ENCODE measurements at regions not wholly inside any gene's neighbourhood (a gene's known extent, or its start where the extent isn't known, plus 50 kb on each side); places are given as distances from the start of the nearest gene placed in this dataset.

GRCh38 chr9:118809160-118809625 is 560.0 kb downstream of the BRINP1 start:
- Histone ChIP-seq H3K27ac (no peak overlapping the region), H3K4me1 (replicated peaks in 1 of 2) (no peaks in the 10 kb centered on the region), H3K4me3 (no peak overlapping the region)
- in situ Hi-C loops (cut with MboI; ENCODE audit: low pct_unique_long_range_greater_than_20kb in 2 of 9, low sequenced_read_pairs in 9 of 9, unreplicated experiment in 9 of 9), result no loop called here
- no peak for ATAC-seq (replicated peaks in 6 of 8)
- 42 to 98% methylated on average over 3 to 10 of the region's 47 CpGs; no CpG with 5 or more reads in 8 of the 10 experiments for WGBS, 10 experiments

DNA sequence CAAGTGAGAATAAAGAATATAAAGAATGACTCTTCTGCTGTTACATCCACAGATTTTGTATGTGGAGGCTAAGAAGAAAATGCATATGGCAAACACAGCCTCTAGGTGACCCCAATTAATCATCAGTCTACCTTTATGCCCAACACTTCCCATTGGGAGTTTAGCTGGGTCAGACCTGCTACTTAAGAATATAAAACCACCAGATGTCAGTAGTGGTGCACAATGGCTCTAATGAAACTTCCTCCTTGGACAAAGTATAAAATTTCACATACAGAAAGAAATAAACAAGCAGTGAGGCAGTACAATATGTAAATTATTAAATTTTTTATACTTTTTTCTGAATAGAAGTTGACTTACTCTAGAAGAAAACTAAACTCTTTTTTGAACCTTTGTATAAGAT is 539.9 kb downstream of the BRINP1 start:
- ATAC-seq (replicated peaks in 6 of 8), result peak in 2 of 8 experiments; percentile 42 to 59

GRCh38 chr9:118832371-118832770 is 536.9 kb downstream of the BRINP1 start:
- Histone ChIP-seq H3K4me3 (no peak overlapping the region), H3K4me1 (replicated peaks in 1 of 2) (no peaks in the 10 kb centered on the region), H3K27ac (no peak overlapping the region)
- 0 to 100% (median 74%) methylated on average over 1 to 5 of the region's 5 CpGs; no CpG with 5 or more reads in 3 of the 10 experiments for WGBS, 10 experiments
- in situ Hi-C loops (cut with MboI; ENCODE audit: low pct_unique_long_range_greater_than_20kb in 2 of 9, low sequenced_read_pairs in 9 of 9, unreplicated experiment in 9 of 9), result loop anchor here in 2 of 9 experiments (10.0 to 25.0 kb wide), 3 partner anchors 455 to 532 kb away; partner anchors contain the start of gene BRINP1 (in 2 of the 2)
- ATAC-seq (replicated peaks in 6 of 8), result no peak

More for the DNA sequence above, 539.9 kb downstream of the BRINP1 start:
- H3K4me1 ChIP-seq (replicated peaks in 1 of 2), result no peaks in the 10 kb centered on the region
- in situ Hi-C loops (cut with MboI; ENCODE audit: low pct_unique_long_range_greater_than_20kb in 2 of 9, low sequenced_read_pairs in 9 of 9, unreplicated experiment in 9 of 9), result loop anchor here in 2 of 9 experiments (25.0 kb wide), 2 partner anchors 458 to 533 kb away; partner anchors contain the start of gene BRINP1 (in 1 of the 2)
- H3K27ac ChIP-seq, result no peak overlapping the region
- no peak overlapping the region for H3K4me3 ChIP-seq

DNA sequence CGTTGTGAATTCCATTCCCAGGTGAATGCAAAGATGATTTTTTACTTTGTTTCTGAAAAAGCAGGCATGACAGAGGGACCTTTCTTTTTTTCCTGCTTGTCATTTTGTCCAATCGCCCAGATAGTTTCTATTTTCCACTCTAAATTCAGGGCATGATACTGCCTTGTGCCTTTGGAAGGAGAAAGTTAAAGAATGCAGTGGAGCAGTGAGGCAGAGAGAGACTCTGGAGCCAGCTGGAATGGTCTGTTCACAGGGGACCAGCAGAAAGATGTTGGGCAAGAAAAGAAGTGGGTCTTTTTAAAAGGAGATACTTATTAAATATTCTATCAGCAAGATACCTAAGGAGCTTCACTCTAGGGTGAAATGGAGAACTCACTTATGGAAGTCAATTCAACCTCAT is 532.3 kb downstream of the BRINP1 start:
- no peak for ATAC-seq (replicated peaks in 6 of 8)
- Histone ChIP-seq H3K4me1 (replicated peaks in 1 of 2) (peaks cover 0 to 3% of the 10 kb centered on the region in 2 donors), H3K27ac (no peak overlapping the region), H3K4me3 (no peak overlapping the region)
- in situ Hi-C loops (cut with MboI; ENCODE audit: low pct_unique_long_range_greater_than_20kb in 2 of 9, low sequenced_read_pairs in 9 of 9, unreplicated experiment in 9 of 9), result loop anchor here in 2 of 9 experiments (10.0 to 25.0 kb wide), 3 partner anchors 450 to 528 kb away; partner anchors contain the start of gene BRINP1 (in 2 of the 2)
- WGBS, 10 experiments, result 0 to 85% (median 56%) methylated on average over 1 to 2 of the region's 2 CpGs; no CpG with 5 or more reads in 1 of the 10 experiments

- in situ Hi-C loops (cut with MboI; ENCODE audit: low pct_unique_long_range_greater_than_20kb in 2 of 9, low sequenced_read_pairs in 9 of 9, unreplicated experiment in 9 of 9), result no loop called here
- no peak overlapping the region for H3K27ac ChIP-seq
- 14 to 100% (median 83%) methylated on average over 1 to 6 of the region's 6 CpGs; no CpG with 5 or more reads in 1 of the 10 experiments for WGBS, 10 experiments
- no peaks in the 10 kb centered on the region for H3K4me1 ChIP-seq (replicated peaks in 1 of 2)
- ATAC-seq (replicated peaks in 6 of 8), result no peak
- no peak overlapping the region for H3K4me3 ChIP-seq
Measured at GRCh38 chr9:118871531-118871930, 497.7 kb downstream of the BRINP1 start.

DNA sequence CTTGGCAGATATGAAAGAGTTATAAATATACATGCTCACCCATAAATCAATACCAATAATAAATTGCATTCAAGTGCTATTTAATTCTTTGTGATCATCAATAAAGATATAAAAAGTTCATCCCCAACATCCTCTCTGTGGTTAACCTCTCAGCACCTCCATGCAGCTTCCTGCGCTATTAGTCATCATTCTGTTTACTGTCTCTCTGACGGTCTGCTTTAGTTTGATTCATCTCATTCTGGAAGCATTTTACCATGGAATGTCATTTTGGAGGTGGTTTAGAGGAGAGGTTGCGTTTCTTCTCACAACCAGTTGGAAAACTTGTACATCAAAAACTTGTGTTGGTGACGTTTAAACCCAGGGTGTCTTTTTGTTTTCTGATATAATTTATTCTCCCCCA is 486.6 kb downstream of the BRINP1 start:
- Histone ChIP-seq H3K4me3 (no peak overlapping the region), H3K4me1 (replicated peaks in 1 of 2) (no peaks in the 10 kb centered on the region), H3K27ac (no peak overlapping the region)
- no peak for ATAC-seq (replicated peaks in 6 of 8)
- 24 to 90% (median 64%) methylated on average over 2 to 4 of the region's 4 CpGs; no CpG with 5 or more reads in 2 of the 10 experiments for WGBS, 10 experiments
- in situ Hi-C loops (cut with MboI; ENCODE audit: low pct_unique_long_range_greater_than_20kb in 2 of 9, low sequenced_read_pairs in 9 of 9, unreplicated experiment in 9 of 9), result no loop called here

GRCh38 chr9:118883411-118883810 is 485.8 kb downstream of the BRINP1 start:
- H3K4me1 ChIP-seq (replicated peaks in 1 of 2), result no peaks in the 10 kb centered on the region
- no peak for ATAC-seq (replicated peaks in 6 of 8)
- H3K4me3 ChIP-seq, result no peak overlapping the region
- in situ Hi-C loops (cut with MboI; ENCODE audit: low pct_unique_long_range_greater_than_20kb in 2 of 9, low sequenced_read_pairs in 9 of 9, unreplicated experiment in 9 of 9), result no loop called here
- H3K27ac ChIP-seq, result no peak overlapping the region
- 60 to 100% (median 100%) methylated on average over 1 to 2 of the region's 2 CpGs; no CpG with 5 or more reads in 3 of the 10 experiments for WGBS, 10 experiments

GRCh38 chr9:118891213-118891612 is 478.0 kb downstream of the BRINP1 start:
- WGBS, 10 experiments, result 0 to 100% (median 81%) methylated on average over 1 to 5 of the region's 6 CpGs; no CpG with 5 or more reads in 2 of the 10 experiments
- in situ Hi-C loops (cut with MboI; ENCODE audit: low pct_unique_long_range_greater_than_20kb in 2 of 9, low sequenced_read_pairs in 9 of 9, unreplicated experiment in 9 of 9), result no loop called here
- ATAC-seq (replicated peaks in 6 of 8), result no peak
- Histone ChIP-seq H3K4me3 (no peak overlapping the region), H3K27ac (no peak overlapping the region), H3K4me1 (replicated peaks in 1 of 2) (no peaks in the 10 kb centered on the region)

DNA sequence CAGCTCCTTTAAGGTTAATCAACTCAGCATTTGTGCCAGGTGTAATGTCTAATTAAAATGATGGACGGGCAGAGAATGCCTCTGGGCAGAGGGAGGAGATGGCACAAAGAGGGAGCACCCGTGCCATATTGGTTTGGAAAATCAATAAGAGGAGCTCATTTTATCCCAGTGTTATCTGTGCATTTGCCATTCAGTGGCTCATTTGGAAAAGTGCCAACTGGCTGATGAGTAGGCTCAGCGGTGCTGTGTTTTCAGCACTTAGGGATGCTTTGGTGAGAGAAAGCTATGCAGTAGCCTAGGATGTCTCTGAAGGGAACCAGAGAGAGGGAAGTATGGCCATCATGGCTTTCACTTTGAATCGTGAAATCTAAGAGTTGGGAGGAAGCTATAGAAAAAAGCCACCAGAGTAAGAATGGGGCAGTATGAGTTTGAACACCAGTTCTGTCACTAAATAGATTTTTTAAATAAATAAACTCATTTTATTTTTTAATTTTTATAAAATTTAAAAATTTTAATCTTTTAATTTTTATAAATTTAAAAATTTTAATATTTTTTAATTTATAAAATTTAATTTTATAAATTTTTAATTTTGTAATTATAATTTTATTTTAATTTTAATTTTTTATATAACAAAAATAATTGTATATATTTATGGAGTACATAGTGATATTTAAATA is 472.8 kb downstream of the BRINP1 start:
- in situ Hi-C loops (cut with MboI; ENCODE audit: low pct_unique_long_range_greater_than_20kb in 2 of 9, low sequenced_read_pairs in 9 of 9, unreplicated experiment in 9 of 9), result no loop called here
- H3K4me3 ChIP-seq, result no peak overlapping the region
- WGBS, 10 experiments, result 49 to 100% (median 79%) methylated on average over 2 to 4 of the region's 4 CpGs; no CpG with 5 or more reads in 1 of the 10 experiments
- peak in 2 of 8 experiments; percentile 52 to 61 for ATAC-seq (replicated peaks in 6 of 8)
- H3K4me1 ChIP-seq (replicated peaks in 1 of 2), result no peaks in the 10 kb centered on the region
- H3K27ac ChIP-seq, result no peak overlapping the region

DNA sequence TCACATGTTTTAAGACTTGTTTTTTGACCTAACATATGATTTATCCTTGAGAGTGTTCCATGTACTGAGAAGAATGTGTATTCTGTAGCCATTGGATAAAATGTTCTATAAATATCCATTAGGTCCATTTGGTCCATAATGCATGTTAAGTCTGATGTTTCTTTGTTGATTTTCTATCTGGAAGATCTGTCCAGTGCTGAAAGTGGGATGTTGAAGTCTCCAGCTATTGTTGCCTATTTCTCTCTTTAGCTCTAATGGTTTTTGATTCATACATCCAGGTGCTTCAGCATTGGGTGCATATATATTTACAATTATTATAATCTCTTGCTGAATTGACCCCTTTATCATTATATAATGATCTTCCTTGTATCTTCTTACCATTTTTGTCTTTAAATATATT is 451.1 kb downstream of the BRINP1 start:
- Histone ChIP-seq H3K4me3 (no peak overlapping the region), H3K4me1 (replicated peaks in 1 of 2) (no peaks in the 10 kb centered on the region), H3K27ac (no peak overlapping the region)
- ATAC-seq (replicated peaks in 6 of 8), result no peak
- in situ Hi-C loops (cut with MboI; ENCODE audit: low pct_unique_long_range_greater_than_20kb in 2 of 9, low sequenced_read_pairs in 9 of 9, unreplicated experiment in 9 of 9), result no loop called here

DNA sequence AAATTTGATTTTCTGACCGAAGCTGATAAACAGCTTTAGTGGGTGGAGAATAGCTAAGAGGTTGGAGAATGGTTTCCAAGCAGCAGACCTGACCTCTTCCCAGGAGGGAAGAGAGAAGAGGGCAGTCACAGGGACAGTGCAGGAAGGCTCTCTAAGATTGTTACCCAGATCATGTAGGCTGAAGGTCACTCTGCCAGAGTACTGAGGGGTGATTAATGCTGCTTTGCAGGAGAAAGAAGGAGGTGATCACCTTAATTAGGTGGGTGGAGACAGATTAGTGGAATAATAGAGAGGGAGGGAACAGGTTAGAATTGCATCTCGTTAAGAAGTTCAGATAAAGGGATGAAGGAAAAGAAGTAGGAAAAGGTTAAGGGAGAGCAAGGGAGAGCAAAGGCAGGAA is 440.5 kb downstream of the BRINP1 start:
- no peak overlapping the region for H3K4me3 ChIP-seq
- in situ Hi-C loops (cut with MboI; ENCODE audit: low pct_unique_long_range_greater_than_20kb in 2 of 9, low sequenced_read_pairs in 9 of 9, unreplicated experiment in 9 of 9), result no loop called here
- peak in 5 of 8 experiments; percentile 62 to 80 (median 74) for ATAC-seq (replicated peaks in 6 of 8)
- H3K4me1 ChIP-seq (replicated peaks in 1 of 2), result peaks cover 0 to 10% of the 10 kb centered on the region in 2 donors
- H3K27ac ChIP-seq, result no peak overlapping the region
- WGBS, 10 experiments, result 0 to 71% (median 32%) methylated on average over 1 to 2 of the region's 2 CpGs; no CpG with 5 or more reads in 2 of the 10 experiments

- WGBS, 10 experiments, result 5 to 84% (median 18%) methylated on average over 2 of the region's 2 CpGs; no CpG with 5 or more reads in 3 of the 10 experiments
Measured at GRCh38 chr9:118929287-118929686, 439.9 kb downstream of the BRINP1 start.

DNA sequence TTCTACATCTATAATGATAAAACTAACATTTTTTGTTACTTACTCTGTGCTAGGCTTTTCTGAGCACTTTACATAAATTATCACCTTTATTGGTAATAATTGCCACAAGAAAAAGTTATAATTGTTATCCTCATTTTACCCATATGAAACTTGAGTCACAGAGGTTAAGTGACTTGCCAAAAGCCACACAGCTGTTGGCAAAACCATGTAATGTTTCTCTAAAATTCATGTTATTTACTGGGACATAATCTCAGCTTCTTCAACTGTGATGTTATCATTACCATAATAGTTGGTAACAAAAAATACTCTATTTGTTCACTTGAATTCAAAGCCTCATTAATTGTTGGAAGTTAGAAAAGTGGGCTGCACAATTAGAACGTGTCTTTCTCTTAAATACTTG is 437.3 kb downstream of the BRINP1 start:
- ATAC-seq (replicated peaks in 6 of 8), result no peak
- Histone ChIP-seq H3K4me3 (no peak overlapping the region), H3K4me1 (replicated peaks in 1 of 2) (peaks cover 0 to 10% of the 10 kb centered on the region in 2 donors), H3K27ac (no peak overlapping the region)
- 0 to 86% (median 33%) methylated on average over 1 of the region's 1 CpG; no CpG with 5 or more reads in 1 of the 10 experiments for whole genome bisulfite sequencing, 10 experiments
- in situ Hi-C loops (cut with MboI; ENCODE audit: low pct_unique_long_range_greater_than_20kb in 2 of 9, low sequenced_read_pairs in 9 of 9, unreplicated experiment in 9 of 9), result no loop called here

More at GRCh38 chr9:118929287-118929686, 439.9 kb downstream of the BRINP1 start:
- in situ Hi-C loops (cut with MboI; ENCODE audit: low pct_unique_long_range_greater_than_20kb in 2 of 9, low sequenced_read_pairs in 9 of 9, unreplicated experiment in 9 of 9), result no loop called here
- Histone ChIP-seq H3K4me1 (replicated peaks in 1 of 2) (peaks cover 0 to 10% of the 10 kb centered on the region in 2 donors), H3K27ac (no peak overlapping the region), H3K4me3 (no peak overlapping the region)
- ATAC-seq (replicated peaks in 6 of 8), result peak in 6 of 8 experiments; percentile 32 to 87 (median 51)

Data from motor neuron (in vitro differentiated cells).